ENCODE measurements at regions not wholly inside any gene's neighbourhood (a gene's known extent, or its start where the extent isn't known, plus 50 kb on each side); places are given as distances from the start of the nearest gene placed in this dataset.
A peak's percentile ranks its signal among the peaks of the same experiment; 100 is the strongest.

DNA sequence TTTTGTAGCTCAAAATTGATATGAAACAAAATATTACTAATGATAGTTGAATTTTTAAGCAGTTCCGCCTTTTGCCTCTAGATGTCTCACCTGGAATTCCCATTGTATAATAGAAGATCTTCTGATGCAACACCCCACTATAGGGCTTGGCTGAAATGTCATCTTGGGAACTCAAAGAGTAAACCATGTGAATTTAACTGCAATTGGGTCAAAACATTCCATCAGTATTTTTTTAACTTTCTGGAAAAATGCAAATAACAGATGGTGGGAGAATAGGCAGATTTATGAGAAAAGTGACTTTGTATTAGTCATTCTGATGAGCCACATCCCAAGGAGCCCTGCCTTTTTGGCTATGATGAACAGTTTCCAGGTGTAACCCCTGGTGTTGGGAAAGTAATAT is 489.9 kb downstream of the NYAP2 start:
- peak overlapping the region; percentile 88; the same call in 1 of the 2 replicates for H3K27ac Mint-ChIP-seq
- DNase-seq (ENCODE audit: low spot score) (peak; percentile 70), ATAC-seq (peak; percentile 55)
- H3K4me3 Mint-ChIP-seq: no peak overlapping the region
- no peaks in the 10 kb centered on the region for H3K36me3 Mint-ChIP-seq (ENCODE audit: low read depth)
- Histone ChIP-seq H3K27me3 (ENCODE audit: insufficient read depth) (no peaks in the 10 kb centered on the region), H3K4me1 (ENCODE audit: insufficient read depth) (no peaks in the 10 kb centered on the region), H3K4me2 (no peak overlapping the region), H3K4me3 (no peak overlapping the region), H3K27ac (ENCODE audit: low read depth) (no peak overlapping the region), H3F3A (replicated peaks; ENCODE audit: low read depth) (no peaks in the 10 kb centered on the region), H2AFZ (no peak overlapping the region), H3K36me3 (ENCODE audit: insufficient read depth) (no peaks in the 10 kb centered on the region), H3K9me2 (ENCODE audit: insufficient read depth) (peaks cover 10% of the 10 kb centered on the region), H3K79me2 (replicated peaks; ENCODE audit: insufficient read depth) (no peaks in the 10 kb centered on the region), H4K20me1 (replicated peaks; ENCODE audit: insufficient read depth) (no peaks in the 10 kb centered on the region)
- no peaks in the 10 kb centered on the region for H3K27me3 Mint-ChIP-seq (ENCODE audit: insufficient read depth, low read depth, poor library complexity)
- TF ChIP-seq ZNF331 (CRISPR knock-in tag; IDR thresholded peaks at IDR 0.05; ENCODE audit: low read depth): no peak
- TF ChIP-seq, protein P1, sequence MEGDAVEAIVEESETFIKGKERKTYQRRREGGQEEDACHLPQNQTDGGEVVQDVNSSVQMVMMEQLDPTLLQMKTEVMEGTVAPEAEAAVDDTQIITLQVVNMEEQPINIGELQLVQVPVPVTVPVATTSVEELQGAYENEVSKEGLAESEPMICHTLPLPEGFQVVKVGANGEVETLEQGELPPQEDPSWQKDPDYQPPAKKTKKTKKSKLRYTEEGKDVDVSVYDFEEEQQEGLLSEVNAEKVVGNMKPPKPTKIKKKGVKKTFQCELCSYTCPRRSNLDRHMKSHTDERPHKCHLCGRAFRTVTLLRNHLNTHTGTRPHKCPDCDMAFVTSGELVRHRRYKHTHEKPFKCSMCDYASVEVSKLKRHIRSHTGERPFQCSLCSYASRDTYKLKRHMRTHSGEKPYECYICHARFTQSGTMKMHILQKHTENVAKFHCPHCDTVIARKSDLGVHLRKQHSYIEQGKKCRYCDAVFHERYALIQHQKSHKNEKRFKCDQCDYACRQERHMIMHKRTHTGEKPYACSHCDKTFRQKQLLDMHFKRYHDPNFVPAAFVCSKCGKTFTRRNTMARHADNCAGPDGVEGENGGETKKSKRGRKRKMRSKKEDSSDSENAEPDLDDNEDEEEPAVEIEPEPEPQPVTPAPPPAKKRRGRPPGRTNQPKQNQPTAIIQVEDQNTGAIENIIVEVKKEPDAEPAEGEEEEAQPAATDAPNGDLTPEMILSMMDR (conservative IDR thresholded peaks at IDR 0.05; ENCODE audit: low read depth in 2 of 2): peak; percentile 51 to 79
- no peaks in the 10 kb centered on the region for H3K9me3 Mint-ChIP-seq
- H3K4me1 Mint-ChIP-seq: no peaks in the 10 kb centered on the region; the same call in 1 of the 3 replicates

DNA sequence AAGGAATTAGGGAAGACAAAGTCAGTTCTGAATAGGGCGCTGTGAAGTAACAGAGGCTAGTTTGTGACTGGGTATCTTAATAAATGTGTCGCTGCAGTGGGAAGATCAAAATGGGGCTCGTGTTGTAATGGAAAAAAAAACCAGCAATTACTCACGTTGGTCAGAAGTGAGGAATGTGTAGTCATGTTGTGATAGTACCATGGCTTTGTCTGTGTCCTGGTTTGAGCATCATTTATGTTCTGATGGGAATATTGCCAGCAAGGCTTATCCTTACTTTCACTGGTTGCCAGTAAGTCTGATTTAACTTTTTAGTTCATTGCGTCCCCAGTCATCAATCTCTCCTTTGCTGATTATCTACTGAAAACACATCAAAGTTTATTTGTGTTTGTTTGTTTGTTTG is 467.6 kb downstream of the NYAP2 start:
- Histone ChIP-seq H3K4me1 (ENCODE audit: insufficient read depth) (no peaks in the 10 kb centered on the region), H2AFZ (0 out of 2 replicates have a peak overlapping the region, but pooled peaks have one; percentile 9), H4K20me1 (replicated peaks; ENCODE audit: insufficient read depth) (no peaks in the 10 kb centered on the region), H3F3A (replicated peaks; ENCODE audit: low read depth) (no peaks in the 10 kb centered on the region), H3K4me3 (no peak overlapping the region), H3K27ac (ENCODE audit: low read depth) (no peak overlapping the region), H3K4me2 (no peak overlapping the region), H3K79me2 (replicated peaks; ENCODE audit: insufficient read depth) (no peaks in the 10 kb centered on the region), H3K36me3 (ENCODE audit: insufficient read depth) (no peaks in the 10 kb centered on the region), H3K9me2 (ENCODE audit: insufficient read depth) (peaks cover 12% of the 10 kb centered on the region), H3K27me3 (ENCODE audit: insufficient read depth) (no peaks in the 10 kb centered on the region)
- ATAC-seq (no peak), DNase-seq (ENCODE audit: low spot score) (no peak)
- no peak overlapping the region for H3K4me3 Mint-ChIP-seq
- no peak overlapping the region for H3K27ac Mint-ChIP-seq
- no peaks in the 10 kb centered on the region for H3K4me1 Mint-ChIP-seq
- H3K36me3 Mint-ChIP-seq (ENCODE audit: low read depth): no peaks in the 10 kb centered on the region
- H3K9me3 Mint-ChIP-seq: no peaks in the 10 kb centered on the region
- no peaks in the 10 kb centered on the region for H3K27me3 Mint-ChIP-seq (ENCODE audit: insufficient read depth, low read depth, poor library complexity)
- no peak for TF ChIP-seq NANOG (IDR thresholded peaks at IDR 0.05; ENCODE audit: borderline replicate concordance)
- no peak for TF ChIP-seq ZNF331 (CRISPR knock-in tag; IDR thresholded peaks at IDR 0.05; ENCODE audit: low read depth)
- no peak for TF ChIP-seq POLR2AphosphoS5 (IDR thresholded peaks at IDR 0.05; ENCODE audit: low read depth)
- no peak for TF ChIP-seq CREB1 (CRISPR knock-in tag; IDR thresholded peaks at IDR 0.05; ENCODE audit: low read depth)
- no peak for TF ChIP-seq EZH2phosphoT487 (IDR thresholded peaks at IDR 0.05; ENCODE audit: unreplicated experiment)
- no peak for TF ChIP-seq EZH2 (IDR thresholded peaks at IDR 0.05; ENCODE audit: low read depth, unreplicated experiment)
- TF ChIP-seq ZNF114 (CRISPR knock-in tag; IDR thresholded peaks at IDR 0.05): no peak
- no peak for TF ChIP-seq STAT1 (IDR thresholded peaks at IDR 0.05; ENCODE audit: unreplicated experiment)
- TF ChIP-seq, protein P2, sequence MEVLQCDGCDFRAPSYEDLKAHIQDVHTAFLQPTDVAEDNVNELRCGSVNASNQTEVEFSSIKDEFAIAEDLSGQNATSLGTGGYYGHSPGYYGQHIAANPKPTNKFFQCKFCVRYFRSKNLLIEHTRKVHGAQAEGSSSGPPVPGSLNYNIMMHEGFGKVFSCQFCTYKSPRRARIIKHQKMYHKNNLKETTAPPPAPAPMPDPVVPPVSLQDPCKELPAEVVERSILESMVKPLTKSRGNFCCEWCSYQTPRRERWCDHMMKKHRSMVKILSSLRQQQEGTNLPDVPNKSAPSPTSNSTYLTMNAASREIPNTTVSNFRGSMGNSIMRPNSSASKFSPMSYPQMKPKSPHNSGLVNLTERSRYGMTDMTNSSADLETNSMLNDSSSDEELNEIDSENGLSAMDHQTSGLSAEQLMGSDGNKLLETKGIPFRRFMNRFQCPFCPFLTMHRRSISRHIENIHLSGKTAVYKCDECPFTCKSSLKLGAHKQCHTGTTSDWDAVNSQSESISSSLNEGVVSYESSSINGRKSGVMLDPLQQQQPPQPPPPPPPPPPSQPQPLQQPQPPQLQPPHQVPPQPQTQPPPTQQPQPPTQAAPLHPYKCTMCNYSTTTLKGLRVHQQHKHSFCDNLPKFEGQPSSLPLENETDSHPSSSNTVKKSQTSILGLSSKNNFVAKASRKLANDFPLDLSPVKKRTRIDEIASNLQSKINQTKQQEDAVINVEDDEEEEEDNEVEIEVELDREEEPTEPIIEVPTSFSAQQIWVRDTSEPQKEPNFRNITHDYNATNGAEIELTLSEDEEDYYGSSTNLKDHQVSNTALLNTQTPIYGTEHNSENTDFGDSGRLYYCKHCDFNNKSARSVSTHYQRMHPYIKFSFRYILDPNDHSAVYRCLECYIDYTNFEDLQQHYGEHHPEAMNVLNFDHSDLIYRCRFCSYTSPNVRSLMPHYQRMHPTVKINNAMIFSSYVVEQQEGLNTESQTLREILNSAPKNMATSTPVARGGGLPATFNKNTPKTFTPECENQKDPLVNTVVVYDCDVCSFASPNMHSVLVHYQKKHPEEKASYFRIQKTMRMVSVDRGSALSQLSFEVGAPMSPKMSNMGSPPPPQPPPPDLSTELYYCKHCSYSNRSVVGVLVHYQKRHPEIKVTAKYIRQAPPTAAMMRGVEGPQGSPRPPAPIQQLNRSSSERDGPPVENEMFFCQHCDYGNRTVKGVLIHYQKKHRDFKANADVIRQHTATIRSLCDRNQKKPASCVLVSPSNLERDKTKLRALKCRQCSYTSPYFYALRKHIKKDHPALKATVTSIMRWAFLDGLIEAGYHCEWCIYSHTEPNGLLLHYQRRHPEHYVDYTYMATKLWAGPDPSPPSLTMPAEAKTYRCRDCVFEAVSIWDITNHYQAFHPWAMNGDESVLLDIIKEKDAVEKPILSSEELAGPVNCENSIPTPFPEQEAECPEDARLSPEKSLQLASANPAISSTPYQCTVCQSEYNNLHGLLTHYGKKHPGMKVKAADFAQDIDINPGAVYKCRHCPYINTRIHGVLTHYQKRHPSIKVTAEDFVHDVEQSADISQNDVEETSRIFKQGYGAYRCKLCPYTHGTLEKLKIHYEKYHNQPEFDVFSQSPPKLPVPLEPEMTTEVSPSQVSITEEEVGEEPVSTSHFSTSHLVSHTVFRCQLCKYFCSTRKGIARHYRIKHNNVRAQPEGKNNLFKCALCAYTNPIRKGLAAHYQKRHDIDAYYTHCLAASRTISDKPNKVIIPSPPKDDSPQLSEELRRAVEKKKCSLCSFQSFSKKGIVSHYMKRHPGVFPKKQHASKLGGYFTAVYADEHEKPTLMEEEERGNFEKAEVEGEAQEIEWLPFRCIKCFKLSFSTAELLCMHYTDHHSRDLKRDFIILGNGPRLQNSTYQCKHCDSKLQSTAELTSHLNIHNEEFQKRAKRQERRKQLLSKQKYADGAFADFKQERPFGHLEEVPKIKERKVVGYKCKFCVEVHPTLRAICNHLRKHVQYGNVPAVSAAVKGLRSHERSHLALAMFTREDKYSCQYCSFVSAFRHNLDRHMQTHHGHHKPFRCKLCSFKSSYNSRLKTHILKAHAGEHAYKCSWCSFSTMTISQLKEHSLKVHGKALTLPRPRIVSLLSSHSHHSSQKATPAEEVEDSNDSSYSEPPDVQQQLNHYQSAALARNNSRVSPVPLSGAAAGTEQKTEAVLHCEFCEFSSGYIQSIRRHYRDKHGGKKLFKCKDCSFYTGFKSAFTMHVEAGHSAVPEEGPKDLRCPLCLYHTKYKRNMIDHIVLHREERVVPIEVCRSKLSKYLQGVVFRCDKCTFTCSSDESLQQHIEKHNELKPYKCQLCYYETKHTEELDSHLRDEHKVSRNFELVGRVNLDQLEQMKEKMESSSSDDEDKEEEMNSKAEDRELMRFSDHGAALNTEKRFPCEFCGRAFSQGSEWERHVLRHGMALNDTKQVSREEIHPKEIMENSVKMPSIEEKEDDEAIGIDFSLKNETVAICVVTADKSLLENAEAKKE (CRISPR knock-in tag; IDR thresholded peaks at IDR 0.05): no peak
- TF ChIP-seq, protein P1 (conservative IDR thresholded peaks at IDR 0.05; ENCODE audit: low read depth in 2 of 2): no peak
